ENCODE measurements at regions not wholly inside any gene's neighbourhood (a gene's known extent, or its start where the extent isn't known, plus 50 kb on each side); places are given as distances from the start of the nearest gene placed in this dataset.
A peak's percentile ranks its signal among the peaks of the same experiment; 100 is the strongest.

- Histone ChIP-seq H3K27me3 (no peaks in the 10 kb centered on the region), H3K9me3 (ENCODE audit: low read depth) (no peaks in the 10 kb centered on the region), H3K4me1 (ENCODE audit: low read depth) (no peaks in the 10 kb centered on the region), H3K27ac (no peak overlapping the region), H3K4me3 (no peak overlapping the region), H3K36me3 (no peaks in the 10 kb centered on the region)
- DNase-seq (ENCODE audit: low read depth in 1 of 2, low spot score in 1 of 2) = no peak
- no peak for TF ChIP-seq CTCF (IDR thresholded peaks at IDR 0.05; ENCODE audit: low read depth, low read length)
Observed at GRCh38 chr5:15373151-15373550, 126.8 kb upstream of the FBXL7 start.

- no peak for TF ChIP-seq CTCF (IDR thresholded peaks at IDR 0.05; ENCODE audit: low read depth, low read length)
- no peaks in the 10 kb centered on the region for H3K9me3 ChIP-seq (ENCODE audit: low read depth)
- DNase-seq (ENCODE audit: low read depth in 1 of 2, low spot score in 1 of 2) = no peak
- H3K4me1 ChIP-seq (ENCODE audit: low read depth) = peaks cover 6% of the 10 kb centered on the region
- no peaks in the 10 kb centered on the region for H3K36me3 ChIP-seq
- H3K27me3 ChIP-seq = no peaks in the 10 kb centered on the region
- H3K4me3 ChIP-seq = no peak overlapping the region
- no peak overlapping the region for H3K27ac ChIP-seq
Observed at GRCh38 chr5:15371184-15371583, 128.8 kb upstream of the FBXL7 start.

GRCh38 chr5:15368835-15369234 is 131.1 kb upstream of the FBXL7 start:
- DNase-seq (ENCODE audit: low read depth in 1 of 2, low spot score in 1 of 2) = no peak
- Histone ChIP-seq H3K27me3 (no peaks in the 10 kb centered on the region), H3K4me3 (no peak overlapping the region), H3K36me3 (no peaks in the 10 kb centered on the region), H3K9me3 (ENCODE audit: low read depth) (no peaks in the 10 kb centered on the region), H3K27ac (no peak overlapping the region), H3K4me1 (ENCODE audit: low read depth) (peaks cover 9% of the 10 kb centered on the region)
- no peak for TF ChIP-seq CTCF (IDR thresholded peaks at IDR 0.05; ENCODE audit: low read depth, low read length)

- no peaks in the 10 kb centered on the region for H3K36me3 ChIP-seq
- no peak for DNase-seq (ENCODE audit: low read depth in 1 of 2, low spot score in 1 of 2)
- TF ChIP-seq CTCF (IDR thresholded peaks at IDR 0.05; ENCODE audit: low read depth, low read length) = no peak
- no peak overlapping the region for H3K4me3 ChIP-seq
- H3K27me3 ChIP-seq = no peaks in the 10 kb centered on the region
- peaks cover 9% of the 10 kb centered on the region for H3K4me1 ChIP-seq (ENCODE audit: low read depth)
- peak overlapping the region; percentile 83 for H3K27ac ChIP-seq
- H3K9me3 ChIP-seq (ENCODE audit: low read depth) = no peaks in the 10 kb centered on the region
Observed at GRCh38 chr5:15367489-15367888, 132.5 kb upstream of the FBXL7 start.

GRCh38 chr5:15366676-15367391 is 133.1 kb upstream of the FBXL7 start:
- TF ChIP-seq CTCF (IDR thresholded peaks at IDR 0.05; ENCODE audit: low read depth, low read length) = no peak
- Histone ChIP-seq H3K27me3 (no peaks in the 10 kb centered on the region), H3K4me3 (no peak overlapping the region), H3K27ac (peak overlapping the region; percentile 83), H3K36me3 (no peaks in the 10 kb centered on the region), H3K4me1 (ENCODE audit: low read depth) (peaks cover 9% of the 10 kb centered on the region), H3K9me3 (ENCODE audit: low read depth) (no peaks in the 10 kb centered on the region)
- DNase-seq (ENCODE audit: low read depth in 1 of 2, low spot score in 1 of 2) = peak; percentile 55 to 84
